Lung (tissue), 11 donors: ENCODE measurements at regions not wholly inside any gene's neighbourhood (a gene's known extent, or its start where the extent isn't known, plus 50 kb on each side); places are given as distances from the start of the nearest gene placed in this dataset.
A peak's percentile ranks its signal among the peaks of the same experiment; 100 is the strongest.

Experiments used
- ATAC-seq: fragments of 200-7000 bp; cut with Tn5 transposase; one replicate; pipeline ENCODE4 v1.9.1; 2020; ENCODE audit warnings: moderate number of reproducible peaks; ENCODE audit not compliant: insufficient read depth, low FRiP score
- DNase-seq, 3 donors: peaks; one replicate each; pipeline ENCODE4 v3.0.0-alpha.2; 2013 to 2017
- H3K27ac ChIP-seq, 2 donors: one replicate each; pipeline ENCODE4 v1.5.1; 2013; ENCODE audit warnings: mild to moderate bottlenecking in 2 of 2, moderate library complexity in 2 of 2, control low read depth in 1 of 2, inconsistent platforms in 1 of 2, low read depth in 1 of 2, low read length in 1 of 2
- H3K27me3 ChIP-seq, 3 donors: one replicate each; pipeline ENCODE4 v1.5.1; 2013; ENCODE audit warnings: low read length in 2 of 3; ENCODE audit not compliant: control insufficient read depth in 3 of 3, insufficient read depth in 3 of 3
- H3K36me3 ChIP-seq, 4 donors: one replicate each; pipeline ENCODE4 v1.5.1; 2013; ENCODE audit warnings: low read length in 4 of 4, mild to moderate bottlenecking in 1 of 4, moderate library complexity in 1 of 4; ENCODE audit not compliant: control insufficient read depth in 4 of 4, insufficient read depth in 4 of 4
- H3K4me1 ChIP-seq, 5 donors: one replicate each; pipeline ENCODE4 v1.5.1; 2013; ENCODE audit warnings: low read length in 5 of 5, mild to moderate bottlenecking in 2 of 5, moderate library complexity in 1 of 5; ENCODE audit not compliant: control insufficient read depth in 5 of 5, insufficient read depth in 5 of 5
- H3K4me3 ChIP-seq: one replicate; pipeline ENCODE4 v1.5.1; 2013; ENCODE audit warnings: mild to moderate bottlenecking, control low read depth, moderate library complexity
- H3K9ac ChIP-seq, 2 donors: one replicate each; pipeline ENCODE4 v1.5.1; 2013; ENCODE audit warnings: low read length in 2 of 2, control low read depth in 1 of 2; ENCODE audit not compliant: insufficient read depth in 1 of 2
- H3K9me3 ChIP-seq, 4 donors: one replicate each; pipeline ENCODE4 v1.5.1; 2013; ENCODE audit warnings: low read length in 3 of 4, mild to moderate bottlenecking in 1 of 4, moderate library complexity in 1 of 4; ENCODE audit not compliant: control insufficient read depth in 4 of 4, insufficient read depth in 3 of 4
- WGBS, 2 donors: extraction: QIAGEN DNeasy Blood & Tissue Kit; methylation state at CpG; one replicate each; pipeline ENCODE4 v1.1.7; 2013; 5-methylcytosine and 5-hydroxymethylcytosine counted together
- TF ChIP-seq, protein P1 (sequence below): IDR thresholded peaks from 2 replicates; pipeline ENCODE4 v1.5.1; 2012; ENCODE audit warnings: mild to moderate bottlenecking; ENCODE audit errors: control extremely low read depth, extremely low read depth
- donor health status: control.
- donor health status: control.
- donor health status: Bipolar disorder and iron deficiency.
- donor health status: healthy.
- donor health status: DM: yes; HTN: yes; CAD: no.

DNA sequence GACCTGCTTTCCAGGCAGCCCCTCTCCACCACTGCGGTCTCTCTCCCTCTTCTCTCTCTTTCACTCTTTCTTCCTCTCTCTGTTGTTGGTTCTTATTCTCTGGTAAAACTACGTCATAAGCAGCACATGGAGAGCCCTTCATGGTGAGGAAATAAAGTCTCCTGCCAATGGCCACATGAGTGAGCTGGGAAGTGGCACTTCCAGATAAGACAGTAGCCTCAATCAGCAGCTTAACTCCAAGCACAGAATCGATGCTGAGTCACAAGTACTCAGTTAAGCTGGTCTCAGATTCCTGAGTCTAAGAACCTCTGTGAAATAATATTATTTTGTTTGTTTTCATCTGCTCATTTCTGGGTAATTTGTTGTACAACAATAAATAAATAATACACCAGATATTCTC lies 500.1 kb downstream of the GABRG2 start:
- WGBS, 2 donors = 54 to 73% methylated on average over 3 of the region's 3 CpGs
- DNase-seq (peak in 1 of 3 donors; percentile 1), ATAC-seq (peak; percentile 71)
- Histone ChIP-seq H3K27ac (no peak overlapping the region), H3K4me3 (no peak overlapping the region), H3K27me3 (no peaks in the 10 kb centered on the region), H3K9ac (no peak overlapping the region), H3K36me3 (no peaks in the 10 kb centered on the region), H3K9me3 (peaks cover 0 to 2% (median 0%) of the 10 kb centered on the region in 4 donors), H3K4me1 (no peaks in the 10 kb centered on the region)
- TF ChIP-seq, protein P1, sequence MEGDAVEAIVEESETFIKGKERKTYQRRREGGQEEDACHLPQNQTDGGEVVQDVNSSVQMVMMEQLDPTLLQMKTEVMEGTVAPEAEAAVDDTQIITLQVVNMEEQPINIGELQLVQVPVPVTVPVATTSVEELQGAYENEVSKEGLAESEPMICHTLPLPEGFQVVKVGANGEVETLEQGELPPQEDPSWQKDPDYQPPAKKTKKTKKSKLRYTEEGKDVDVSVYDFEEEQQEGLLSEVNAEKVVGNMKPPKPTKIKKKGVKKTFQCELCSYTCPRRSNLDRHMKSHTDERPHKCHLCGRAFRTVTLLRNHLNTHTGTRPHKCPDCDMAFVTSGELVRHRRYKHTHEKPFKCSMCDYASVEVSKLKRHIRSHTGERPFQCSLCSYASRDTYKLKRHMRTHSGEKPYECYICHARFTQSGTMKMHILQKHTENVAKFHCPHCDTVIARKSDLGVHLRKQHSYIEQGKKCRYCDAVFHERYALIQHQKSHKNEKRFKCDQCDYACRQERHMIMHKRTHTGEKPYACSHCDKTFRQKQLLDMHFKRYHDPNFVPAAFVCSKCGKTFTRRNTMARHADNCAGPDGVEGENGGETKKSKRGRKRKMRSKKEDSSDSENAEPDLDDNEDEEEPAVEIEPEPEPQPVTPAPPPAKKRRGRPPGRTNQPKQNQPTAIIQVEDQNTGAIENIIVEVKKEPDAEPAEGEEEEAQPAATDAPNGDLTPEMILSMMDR = no peak

DNA sequence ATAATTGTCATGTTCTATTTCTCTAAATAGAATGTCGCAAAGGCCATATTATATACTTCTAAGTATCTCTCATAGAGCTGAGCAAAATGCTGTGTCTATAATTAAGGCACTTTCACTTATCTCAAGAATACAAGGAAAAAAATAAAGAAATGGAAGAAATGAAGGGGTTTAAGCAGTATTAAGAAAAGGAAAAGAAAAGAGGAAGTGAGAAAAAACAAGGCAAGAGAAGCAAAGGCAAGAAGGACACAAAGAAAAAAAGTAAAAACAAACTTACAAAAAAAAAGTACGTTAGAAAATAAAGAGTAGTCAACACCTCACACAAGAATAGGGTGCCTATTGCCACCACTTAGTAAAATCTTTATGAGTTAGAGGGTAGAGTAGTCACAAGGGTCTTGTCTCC lies 506.2 kb downstream of the GABRG2 start:
- H3K4me3 ChIP-seq = no peak overlapping the region
- no peak overlapping the region for H3K9ac ChIP-seq
- ATAC-seq (no peak), DNase-seq (no peak)
- H3K27me3 ChIP-seq = no peaks in the 10 kb centered on the region
- TF ChIP-seq, protein P1 = no peak
- H3K27ac ChIP-seq = no peak overlapping the region
- H3K4me1 ChIP-seq = no peaks in the 10 kb centered on the region
- no peaks in the 10 kb centered on the region for H3K36me3 ChIP-seq
- 77 to 81% methylated on average over 2 of the region's 2 CpGs for WGBS, 2 donors
- peaks cover 0 to 4% (median 0%) of the 10 kb centered on the region in 4 donors for H3K9me3 ChIP-seq

GRCh38 chr5:162591724-162592123 lies 524.2 kb downstream of the GABRG2 start:
- Histone ChIP-seq H3K27ac (no peak overlapping the region), H3K9me3 (no peaks in the 10 kb centered on the region), H3K4me3 (no peak overlapping the region), H3K4me1 (no peaks in the 10 kb centered on the region), H3K27me3 (no peaks in the 10 kb centered on the region), H3K36me3 (no peaks in the 10 kb centered on the region), H3K9ac (no peak overlapping the region)
- TF ChIP-seq, protein P1 = no peak
- DNase-seq (no peak), ATAC-seq (no peak)

- H3K27me3 ChIP-seq = no peaks in the 10 kb centered on the region
- no peak for ATAC-seq
- H3K4me3 ChIP-seq = no peak overlapping the region
- TF ChIP-seq, protein P1 = no peak
- no peak overlapping the region for H3K27ac ChIP-seq
- H3K9ac ChIP-seq = no peak overlapping the region
- no peaks in the 10 kb centered on the region for H3K9me3 ChIP-seq
- WGBS, 2 donors = 82 to 84% methylated on average over 1 of the region's 1 CpG
- H3K4me1 ChIP-seq = no peaks in the 10 kb centered on the region
- H3K36me3 ChIP-seq = no peaks in the 10 kb centered on the region
- DNase-seq = peak in 1 of 3 donors; percentile 7
These were observed 526.3 kb downstream of the GABRG2 start for GRCh38 chr5:162593881-162594280.
